ENCODE measurements at regions not wholly inside any gene's neighbourhood (a gene's known extent, or its start where the extent isn't known, plus 50 kb on each side); places are given as distances from the start of the nearest gene placed in this dataset.

DNA sequence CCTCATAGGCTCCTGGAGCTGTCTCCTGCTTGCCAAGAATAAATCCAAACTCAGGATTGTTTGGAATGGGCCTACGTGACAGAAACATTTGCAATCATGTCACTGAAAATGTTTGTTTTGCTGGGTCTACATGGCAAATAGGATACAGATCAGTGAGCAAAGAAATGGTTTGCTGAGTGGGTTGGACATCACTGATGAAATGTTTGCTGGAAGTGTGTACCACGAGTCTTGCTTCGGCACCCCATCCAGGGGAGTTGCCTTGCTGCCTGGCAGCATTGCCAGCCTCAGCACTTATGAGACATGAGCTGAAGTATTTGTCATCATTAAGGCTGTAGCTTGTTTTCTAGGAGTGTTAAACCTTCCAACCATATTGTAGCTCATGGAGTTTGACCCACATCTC, 213.3 kb upstream of the CFAP20DC start:
- no peak for TF ChIP-seq POLR2A (IDR thresholded peaks at IDR 0.05)
- TF ChIP-seq, protein P1, sequence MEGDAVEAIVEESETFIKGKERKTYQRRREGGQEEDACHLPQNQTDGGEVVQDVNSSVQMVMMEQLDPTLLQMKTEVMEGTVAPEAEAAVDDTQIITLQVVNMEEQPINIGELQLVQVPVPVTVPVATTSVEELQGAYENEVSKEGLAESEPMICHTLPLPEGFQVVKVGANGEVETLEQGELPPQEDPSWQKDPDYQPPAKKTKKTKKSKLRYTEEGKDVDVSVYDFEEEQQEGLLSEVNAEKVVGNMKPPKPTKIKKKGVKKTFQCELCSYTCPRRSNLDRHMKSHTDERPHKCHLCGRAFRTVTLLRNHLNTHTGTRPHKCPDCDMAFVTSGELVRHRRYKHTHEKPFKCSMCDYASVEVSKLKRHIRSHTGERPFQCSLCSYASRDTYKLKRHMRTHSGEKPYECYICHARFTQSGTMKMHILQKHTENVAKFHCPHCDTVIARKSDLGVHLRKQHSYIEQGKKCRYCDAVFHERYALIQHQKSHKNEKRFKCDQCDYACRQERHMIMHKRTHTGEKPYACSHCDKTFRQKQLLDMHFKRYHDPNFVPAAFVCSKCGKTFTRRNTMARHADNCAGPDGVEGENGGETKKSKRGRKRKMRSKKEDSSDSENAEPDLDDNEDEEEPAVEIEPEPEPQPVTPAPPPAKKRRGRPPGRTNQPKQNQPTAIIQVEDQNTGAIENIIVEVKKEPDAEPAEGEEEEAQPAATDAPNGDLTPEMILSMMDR (IDR thresholded peaks at IDR 0.05), result no peak
